ENCODE measurements at regions not wholly inside any gene's neighbourhood (a gene's known extent, or its start where the extent isn't known, plus 50 kb on each side); places are given as distances from the start of the nearest gene placed in this dataset.

DNA sequence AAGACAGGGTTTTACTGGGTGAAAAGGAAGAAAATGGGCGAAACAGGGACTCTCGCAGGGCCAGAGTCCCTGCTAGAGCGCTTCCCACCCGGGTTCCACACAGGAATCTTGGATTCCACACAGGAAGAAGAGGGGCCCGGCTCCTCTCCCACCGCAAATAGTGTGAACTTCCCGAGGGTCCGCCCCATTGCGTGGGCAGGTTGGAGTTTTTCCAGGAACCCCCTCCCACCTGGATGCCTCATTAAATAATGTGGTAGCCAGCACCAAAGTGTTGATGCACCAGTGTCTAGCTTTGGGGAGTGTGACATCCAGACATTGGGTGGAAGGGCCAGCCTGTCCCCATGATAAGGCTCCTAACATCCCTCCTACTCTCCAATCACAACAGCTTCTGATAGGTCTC, 330.3 kb upstream of the ZNF32 start:
- TF ChIP-seq POLR2AphosphoS5 (IDR thresholded peaks at IDR 0.05) (no peak), CTCF (IDR thresholded peaks at IDR 0.05) (no peak)

Measured in transverse colon (tissue), 4 donors.